HG02763 (cell line): ENCODE measurements at regions not wholly inside any gene's neighbourhood (a gene's known extent, or its start where the extent isn't known, plus 50 kb on each side); places are given as distances from the start of the nearest gene placed in this dataset.
"Not testable (repeated sequence)": the region's sequence is repeated elsewhere in the genome, so short reads cannot be mapped to it uniquely, and the experiment has no call there.

Experiments used
- ATAC-seq: cut with Tn5 transposase; IDR thresholded peaks from one replicate; pipeline ENCODE4 v1.9.1; 2021; ENCODE audit warnings: mild to moderate bottlenecking, moderate library complexity; ENCODE audit not compliant: unreplicated experiment

- ATAC-seq, result no peak
These were observed 115.2 kb downstream of the ZNF37A start for GRCh38 chr10:38209332-38209731.

- not testable (repeated sequence) for ATAC-seq
These were observed 115.6 kb downstream of the ZNF37A start for GRCh38 chr10:38209748-38210147.

GRCh38 chr10:38212460-38212859 is 118.3 kb downstream of the ZNF37A start:
- no peak for ATAC-seq

- ATAC-seq, result no peak
These were observed 132.2 kb downstream of the ZNF37A start for GRCh38 chr10:38226385-38226784.

- no peak for ATAC-seq
These were observed 134.3 kb downstream of the ZNF37A start for GRCh38 chr10:38228394-38228793.

- ATAC-seq, result not testable (repeated sequence)
These were observed 144.3 kb downstream of the ZNF37A start for GRCh38 chr10:38238479-38238878.

- ATAC-seq, result not testable (repeated sequence)
These were observed 148.0 kb downstream of the ZNF37A start for GRCh38 chr10:38242061-38242649.

- not testable (repeated sequence) for ATAC-seq
These were observed 154.0 kb downstream of the ZNF37A start for GRCh38 chr10:38248113-38248512.

GRCh38 chr10:38252551-38252950 is 158.4 kb downstream of the ZNF37A start:
- not testable (repeated sequence) for ATAC-seq

GRCh38 chr10:38267555-38267954 is 173.4 kb downstream of the ZNF37A start:
- ATAC-seq, result not testable (repeated sequence)

GRCh38 chr10:38271031-38271430 is 176.9 kb downstream of the ZNF37A start:
- not testable (repeated sequence) for ATAC-seq

GRCh38 chr10:38274879-38275278 is 180.7 kb downstream of the ZNF37A start:
- not testable (repeated sequence) for ATAC-seq

- ATAC-seq, result not testable (repeated sequence)
These were observed 198.4 kb downstream of the ZNF37A start for GRCh38 chr10:38292560-38292959.

- ATAC-seq, result not testable (repeated sequence)
These were observed 216.0 kb downstream of the ZNF37A start for GRCh38 chr10:38310111-38310510.

- ATAC-seq, result not testable (repeated sequence)
These were observed 221.1 kb downstream of the ZNF37A start for GRCh38 chr10:38315090-38315805.

GRCh38 chr10:38321393-38321792 is 227.3 kb downstream of the ZNF37A start:
- not testable (repeated sequence) for ATAC-seq

GRCh38 chr10:38330306-38330705 is 236.2 kb downstream of the ZNF37A start:
- ATAC-seq, result not testable (repeated sequence)

- ATAC-seq, result not testable (repeated sequence)
These were observed 237.0 kb downstream of the ZNF37A start for GRCh38 chr10:38331106-38331505.

- ATAC-seq, result not testable (repeated sequence)
These were observed 239.6 kb downstream of the ZNF37A start for GRCh38 chr10:38333699-38334098.

GRCh38 chr10:38350645-38351044 is 256.5 kb downstream of the ZNF37A start:
- not testable (repeated sequence) for ATAC-seq

- not testable (repeated sequence) for ATAC-seq
These were observed 260.3 kb downstream of the ZNF37A start for GRCh38 chr10:38354410-38354809.

GRCh38 chr10:38355911-38356526 is 261.9 kb downstream of the ZNF37A start:
- ATAC-seq, result peak; percentile 100
